HG03139 (cell line): ENCODE measurements at regions not wholly inside any gene's neighbourhood (a gene's known extent, or its start where the extent isn't known, plus 50 kb on each side); places are given as distances from the start of the nearest gene placed in this dataset.
"Not testable (repeated sequence)": the region's sequence is repeated elsewhere in the genome, so short reads cannot be mapped to it uniquely, and the experiment has no call there.

Experiments
- ATAC-seq: cut with Tn5 transposase; IDR thresholded peaks from one replicate; pipeline ENCODE4 v1.9.1; 2021; ENCODE audit not compliant: unreplicated experiment

- ATAC-seq = no peak
Observed at GRCh38 chr10:46198516-46198915, 88.3 kb upstream of the ANTXRL start.

- not testable (repeated sequence) for ATAC-seq
Observed at GRCh38 chr10:46202405-46202804, 84.4 kb upstream of the ANTXRL start.

GRCh38 chr10:46204482-46205102 is 82.2 kb upstream of the ANTXRL start:
- ATAC-seq = not testable (repeated sequence)

- ATAC-seq = not testable (repeated sequence)
Observed at GRCh38 chr10:46210427-46210826, 76.4 kb upstream of the ANTXRL start.

- no peak for ATAC-seq
Observed at GRCh38 chr10:46215426-46215825, 71.4 kb upstream of the ANTXRL start.

- no peak for ATAC-seq
Observed at GRCh38 chr10:46216003-46216634, 70.7 kb upstream of the ANTXRL start.

- no peak for ATAC-seq
Observed at GRCh38 chr10:46216836-46217751, 69.7 kb upstream of the ANTXRL start.

- ATAC-seq = no peak
Observed at GRCh38 chr10:46217752-46218453, 68.9 kb upstream of the ANTXRL start.

GRCh38 chr10:46218921-46219320 is 67.9 kb upstream of the ANTXRL start:
- no peak for ATAC-seq

GRCh38 chr10:46219431-46219990 is 67.3 kb upstream of the ANTXRL start:
- not testable (repeated sequence) for ATAC-seq

GRCh38 chr10:46220187-46220586 is 66.6 kb upstream of the ANTXRL start:
- ATAC-seq = no peak

- no peak for ATAC-seq
Observed at GRCh38 chr10:46220872-46221538, 65.8 kb upstream of the ANTXRL start.

- no peak for ATAC-seq
Observed at GRCh38 chr10:46222364-46222935, 64.3 kb upstream of the ANTXRL start.

GRCh38 chr10:46223064-46223480 is 63.7 kb upstream of the ANTXRL start:
- no peak for ATAC-seq

GRCh38 chr10:46223626-46224413 is 63.0 kb upstream of the ANTXRL start:
- no peak for ATAC-seq

- no peak for ATAC-seq
Observed at GRCh38 chr10:46224414-46224682, 62.4 kb upstream of the ANTXRL start.

- no peak for ATAC-seq
Observed at GRCh38 chr10:46225597-46225996, 61.2 kb upstream of the ANTXRL start.

- no peak for ATAC-seq
Observed at GRCh38 chr10:46226232-46226631, 60.6 kb upstream of the ANTXRL start.

- ATAC-seq = no peak
Observed at GRCh38 chr10:46226900-46227558, 59.8 kb upstream of the ANTXRL start.
